ENCODE measurements at regions not wholly inside any gene's neighbourhood (a gene's known extent, or its start where the extent isn't known, plus 50 kb on each side); places are given as distances from the start of the nearest gene placed in this dataset.

- 40% methylated on average over 2 of the region's 2 CpGs for WGBS (ENCODE audit: low lambda C conversion rate, missing lambda C conversion rate)
- Histone ChIP-seq H3K9me3 (ENCODE audit: low read depth) (no peaks in the 10 kb centered on the region), H3K27me3 (no peaks in the 10 kb centered on the region), H3K4me1 (ENCODE audit: insufficient read depth) (peaks cover 38% of the 10 kb centered on the region), H3K36me3 (replicated peaks; ENCODE audit: insufficient read depth, low read depth) (no peaks in the 10 kb centered on the region), H3K4me2 (no peak overlapping the region), H4K20me1 (ENCODE audit: insufficient read depth, poor library complexity, severe bottlenecking) (no peaks in the 10 kb centered on the region), H3K4me3 (no peak overlapping the region), H3K79me2 (no peaks in the 10 kb centered on the region), H3K27ac (no peak overlapping the region), H2AFZ (no peak overlapping the region), H3K9me2 (replicated peaks; ENCODE audit: insufficient read depth) (no peaks in the 10 kb centered on the region)
- no peak for DNase-seq (ENCODE audit: low spot score)
- TF ChIP-seq EZH2phosphoT487 (IDR thresholded peaks at IDR 0.05; ENCODE audit: low read depth, severe bottlenecking, unreplicated experiment) (no peak), CTCF (IDR thresholded peaks at IDR 0.05; ENCODE audit: poor library complexity) (no peak), EZH2 (IDR thresholded peaks at IDR 0.05; ENCODE audit: borderline replicate concordance) (no peak)
Observed at GRCh38 chr13:24036115-24036514, 124.4 kb upstream of the SPATA13 start.

GRCh38 chr13:24038405-24038804 lies 122.1 kb upstream of the SPATA13 start:
- no peak for TF ChIP-seq CTCF (IDR thresholded peaks at IDR 0.05; ENCODE audit: poor library complexity)
- TF ChIP-seq EZH2 (IDR thresholded peaks at IDR 0.05; ENCODE audit: borderline replicate concordance): no peak
- no peak for TF ChIP-seq EZH2phosphoT487 (IDR thresholded peaks at IDR 0.05; ENCODE audit: low read depth, severe bottlenecking, unreplicated experiment)
- Histone ChIP-seq H3K4me3 (no peak overlapping the region), H3K79me2 (no peaks in the 10 kb centered on the region), H3K36me3 (replicated peaks; ENCODE audit: insufficient read depth, low read depth) (no peaks in the 10 kb centered on the region), H3K27ac (no peak overlapping the region), H4K20me1 (ENCODE audit: insufficient read depth, poor library complexity, severe bottlenecking) (no peaks in the 10 kb centered on the region), H3K4me1 (ENCODE audit: insufficient read depth) (peaks cover 24% of the 10 kb centered on the region), H3K9me3 (ENCODE audit: low read depth) (no peaks in the 10 kb centered on the region), H3K9me2 (replicated peaks; ENCODE audit: insufficient read depth) (no peaks in the 10 kb centered on the region), H3K4me2 (no peak overlapping the region), H2AFZ (no peak overlapping the region), H3K27me3 (no peaks in the 10 kb centered on the region)
- DNase-seq (ENCODE audit: low spot score): no peak
- WGBS (ENCODE audit: low lambda C conversion rate, missing lambda C conversion rate): 63% methylated on average over 9 of the region's 9 CpGs

- H3K4me2 ChIP-seq: no peak overlapping the region
- no peak overlapping the region for H3K27ac ChIP-seq
Observed at GRCh38 chr13:24038841-24039330, 121.6 kb upstream of the SPATA13 start.

More at GRCh38 chr13:24038841-24039330, 121.6 kb upstream of the SPATA13 start:
- Histone ChIP-seq H3K79me2 (no peaks in the 10 kb centered on the region), H3K4me3 (no peak overlapping the region), H4K20me1 (ENCODE audit: insufficient read depth, poor library complexity, severe bottlenecking) (no peaks in the 10 kb centered on the region), H3K9me2 (replicated peaks; ENCODE audit: insufficient read depth) (no peaks in the 10 kb centered on the region), H3K4me1 (ENCODE audit: insufficient read depth) (peaks cover 21% of the 10 kb centered on the region), H3K9me3 (ENCODE audit: low read depth) (no peaks in the 10 kb centered on the region), H3K27me3 (no peaks in the 10 kb centered on the region), H3K36me3 (replicated peaks; ENCODE audit: insufficient read depth, low read depth) (no peaks in the 10 kb centered on the region), H2AFZ (no peak overlapping the region)
- TF ChIP-seq EZH2phosphoT487 (IDR thresholded peaks at IDR 0.05; ENCODE audit: low read depth, severe bottlenecking, unreplicated experiment) (no peak), CTCF (IDR thresholded peaks at IDR 0.05; ENCODE audit: poor library complexity) (no peak)
- 48% methylated on average over 3 of the region's 3 CpGs for WGBS (ENCODE audit: low lambda C conversion rate, missing lambda C conversion rate)
- DNase-seq (ENCODE audit: low spot score): no peak

Measured in hepatocyte (in vitro differentiated cells).